ENCODE measurements at regions not wholly inside any gene's neighbourhood (a gene's known extent, or its start where the extent isn't known, plus 50 kb on each side); places are given as distances from the start of the nearest gene placed in this dataset.

DNA sequence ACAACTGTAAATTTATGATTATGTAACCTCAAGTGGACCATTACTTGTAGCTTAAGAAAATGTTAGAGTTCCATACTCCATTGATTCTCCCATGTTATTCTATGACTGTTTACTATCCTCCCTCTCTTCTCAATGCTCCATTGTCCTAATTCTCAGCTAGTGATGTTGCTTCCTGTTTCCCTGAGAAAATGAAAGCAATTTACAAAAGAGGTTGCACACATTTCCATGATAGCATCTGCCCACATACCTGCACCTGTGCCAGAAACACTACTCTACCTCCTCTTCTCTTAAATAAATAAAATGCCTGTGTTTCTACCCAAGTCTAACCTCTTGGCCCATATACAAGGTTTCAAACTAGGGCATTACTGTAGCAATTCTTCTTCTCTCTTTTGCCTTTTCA is 1620.9 kb downstream of the FAM181B start:
- in situ Hi-C loops (cut with MboI; ENCODE audit: low sequenced_read_pairs in 4 of 4): no loop called here

DNA sequence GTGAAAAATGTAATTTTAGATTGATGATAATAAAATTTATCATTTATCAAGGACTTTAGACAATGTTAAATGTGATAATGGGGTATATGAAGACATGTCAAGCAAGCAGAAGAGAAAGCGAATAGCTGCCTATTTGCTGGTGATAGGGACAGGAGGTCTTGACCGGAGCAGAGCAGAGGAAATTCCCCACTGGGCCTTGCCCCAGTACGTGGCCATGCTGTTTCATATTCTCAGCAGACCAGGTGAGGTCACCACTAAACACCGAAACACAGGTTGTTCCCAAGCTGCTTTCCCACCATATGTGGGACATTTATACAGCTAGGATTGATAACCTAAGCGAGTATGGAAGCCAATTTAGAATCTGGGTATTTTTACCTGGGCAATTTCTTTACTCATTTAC is 1629.6 kb downstream of the FAM181B start:
- Histone ChIP-seq H3K4me3 (no peak overlapping the region), H3K27me3 (no peaks in the 10 kb centered on the region), H3K9me3 (no peaks in the 10 kb centered on the region), H3K27ac (no peak overlapping the region), H3K36me3 (no peaks in the 10 kb centered on the region), H3K4me1 (no peaks in the 10 kb centered on the region)
- no peak for DNase-seq
- in situ Hi-C loops (cut with MboI; ENCODE audit: low sequenced_read_pairs in 4 of 4) (no loop called here), intact Hi-C loops (cut with DNase I; ENCODE audit: low total_unique reads) (no loop called here)
- ATAC-seq: no peak
- TF ChIP-seq POLR2A (IDR thresholded peaks at IDR 0.05): no peak
- TF ChIP-seq, protein P1, sequence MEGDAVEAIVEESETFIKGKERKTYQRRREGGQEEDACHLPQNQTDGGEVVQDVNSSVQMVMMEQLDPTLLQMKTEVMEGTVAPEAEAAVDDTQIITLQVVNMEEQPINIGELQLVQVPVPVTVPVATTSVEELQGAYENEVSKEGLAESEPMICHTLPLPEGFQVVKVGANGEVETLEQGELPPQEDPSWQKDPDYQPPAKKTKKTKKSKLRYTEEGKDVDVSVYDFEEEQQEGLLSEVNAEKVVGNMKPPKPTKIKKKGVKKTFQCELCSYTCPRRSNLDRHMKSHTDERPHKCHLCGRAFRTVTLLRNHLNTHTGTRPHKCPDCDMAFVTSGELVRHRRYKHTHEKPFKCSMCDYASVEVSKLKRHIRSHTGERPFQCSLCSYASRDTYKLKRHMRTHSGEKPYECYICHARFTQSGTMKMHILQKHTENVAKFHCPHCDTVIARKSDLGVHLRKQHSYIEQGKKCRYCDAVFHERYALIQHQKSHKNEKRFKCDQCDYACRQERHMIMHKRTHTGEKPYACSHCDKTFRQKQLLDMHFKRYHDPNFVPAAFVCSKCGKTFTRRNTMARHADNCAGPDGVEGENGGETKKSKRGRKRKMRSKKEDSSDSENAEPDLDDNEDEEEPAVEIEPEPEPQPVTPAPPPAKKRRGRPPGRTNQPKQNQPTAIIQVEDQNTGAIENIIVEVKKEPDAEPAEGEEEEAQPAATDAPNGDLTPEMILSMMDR (IDR thresholded peaks at IDR 0.05 in 4 of 5, conservative IDR thresholded peaks at IDR 0.05 in 1 of 5): no peak

More for the DNA sequence above, 1620.9 kb downstream of the FAM181B start:
- Histone ChIP-seq H3K4me3 (no peak overlapping the region), H3K27me3 (no peaks in the 10 kb centered on the region), H3K36me3 (no peaks in the 10 kb centered on the region), H3K27ac (no peak overlapping the region), H3K4me1 (no peaks in the 10 kb centered on the region), H3K9me3 (no peaks in the 10 kb centered on the region)
- intact Hi-C loops (cut with DNase I; ENCODE audit: low total_unique reads): no loop called here
- ATAC-seq (no peak), DNase-seq (no peak)
- no peak for TF ChIP-seq POLR2A (IDR thresholded peaks at IDR 0.05)
- TF ChIP-seq, protein P1 (IDR thresholded peaks at IDR 0.05 in 4 of 5, conservative IDR thresholded peaks at IDR 0.05 in 1 of 5): no peak

DNA sequence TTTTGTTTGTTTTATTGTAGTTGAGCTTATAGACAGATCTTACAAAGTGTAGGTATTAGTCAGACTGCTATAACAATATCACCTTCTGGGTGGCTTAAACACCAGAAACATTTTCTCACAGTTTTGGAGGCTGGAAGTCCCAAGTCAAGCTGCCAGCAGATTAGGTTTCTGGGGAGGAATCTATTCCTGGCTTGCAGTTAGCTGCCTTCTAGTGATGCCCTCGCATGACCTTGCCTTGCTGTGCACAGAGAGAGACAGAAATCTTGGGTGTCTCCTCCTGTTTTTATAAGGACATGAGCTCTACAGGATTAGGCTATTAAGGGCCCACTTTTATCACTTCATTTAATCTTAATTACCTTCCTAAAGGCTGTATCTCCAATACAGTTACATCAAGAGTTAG is 1635.2 kb downstream of the FAM181B start:
- no peaks in the 10 kb centered on the region for H3K36me3 ChIP-seq
- H3K27me3 ChIP-seq: no peaks in the 10 kb centered on the region
- H3K4me1 ChIP-seq: no peaks in the 10 kb centered on the region
- intact Hi-C loops (cut with DNase I; ENCODE audit: low total_unique reads) (no loop called here), in situ Hi-C loops (cut with MboI; ENCODE audit: low sequenced_read_pairs in 4 of 4) (no loop called here)
- H3K9me3 ChIP-seq: no peaks in the 10 kb centered on the region
- no peak overlapping the region for H3K4me3 ChIP-seq
- ATAC-seq (no peak), DNase-seq (no peak)
- TF ChIP-seq, protein P1 (IDR thresholded peaks at IDR 0.05 in 4 of 5, conservative IDR thresholded peaks at IDR 0.05 in 1 of 5): no peak
- no peak for TF ChIP-seq POLR2A (IDR thresholded peaks at IDR 0.05)
- H3K27ac ChIP-seq: no peak overlapping the region

DNA sequence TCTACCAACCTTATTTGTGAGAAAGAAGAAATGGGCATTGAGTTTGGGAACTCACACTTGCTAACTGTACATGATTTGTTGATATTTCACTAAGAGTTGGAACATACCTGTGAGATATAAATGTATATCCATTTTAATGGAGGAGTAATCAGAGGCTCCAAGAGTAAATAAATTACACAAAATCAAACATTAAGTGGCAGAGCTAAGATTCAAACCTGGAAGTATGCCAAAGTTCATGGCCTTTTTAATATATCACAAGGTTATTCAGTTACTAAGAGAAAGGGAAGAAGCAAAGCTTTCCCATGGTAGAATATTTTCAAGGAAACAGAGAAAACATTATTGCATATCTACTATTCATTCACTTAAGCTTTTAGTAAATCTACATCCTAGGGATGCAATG is 1641.1 kb downstream of the FAM181B start:
- Histone ChIP-seq H3K27me3 (no peaks in the 10 kb centered on the region), H3K36me3 (no peaks in the 10 kb centered on the region), H3K27ac (no peak overlapping the region), H3K4me1 (no peaks in the 10 kb centered on the region), H3K4me3 (no peak overlapping the region), H3K9me3 (no peaks in the 10 kb centered on the region)
- no peak for TF ChIP-seq POLR2A (IDR thresholded peaks at IDR 0.05)
- TF ChIP-seq, protein P1 (IDR thresholded peaks at IDR 0.05 in 4 of 5, conservative IDR thresholded peaks at IDR 0.05 in 1 of 5): no peak
- no peak for ATAC-seq
- intact Hi-C loops (cut with DNase I; ENCODE audit: low total_unique reads) (no loop called here), in situ Hi-C loops (cut with MboI; ENCODE audit: low sequenced_read_pairs in 4 of 4) (no loop called here)
- DNase-seq: no peak

DNA sequence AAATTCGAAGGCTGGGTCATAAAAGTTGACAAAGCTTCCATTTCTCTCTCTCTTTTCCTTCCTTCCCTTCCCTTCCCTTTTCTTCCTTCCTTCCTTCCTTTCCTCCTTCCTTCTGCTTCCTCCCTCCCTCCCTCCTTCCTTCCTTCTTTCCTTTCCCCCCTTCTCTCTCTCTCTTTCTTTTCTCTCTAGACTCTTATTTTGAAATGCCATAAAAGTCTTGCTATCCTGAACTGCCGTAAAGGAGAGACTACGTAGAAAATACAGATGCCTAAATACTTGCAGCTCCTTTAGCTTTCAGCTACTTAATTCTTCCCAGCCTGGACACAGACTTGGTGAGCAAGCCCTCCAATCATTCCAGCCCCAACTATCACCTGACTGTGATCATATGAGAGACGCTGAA is 1644.4 kb downstream of the FAM181B start:
- ATAC-seq: no peak
- no peaks in the 10 kb centered on the region for H3K36me3 ChIP-seq
- no peaks in the 10 kb centered on the region for H3K27me3 ChIP-seq
- H3K4me3 ChIP-seq: no peak overlapping the region
- no peak overlapping the region for H3K27ac ChIP-seq
- no peaks in the 10 kb centered on the region for H3K9me3 ChIP-seq
- DNase-seq: no peak
- no peak for TF ChIP-seq POLR2A (IDR thresholded peaks at IDR 0.05)
- TF ChIP-seq, protein P1 (IDR thresholded peaks at IDR 0.05 in 4 of 5, conservative IDR thresholded peaks at IDR 0.05 in 1 of 5): no peak
- intact Hi-C loops (cut with DNase I; ENCODE audit: low total_unique reads): no loop called here
- in situ Hi-C loops (cut with MboI; ENCODE audit: low sequenced_read_pairs in 4 of 4): no loop called here
- no peaks in the 10 kb centered on the region for H3K4me1 ChIP-seq

All from gastrocnemius medialis (tissue), 4 donors.